Lower leg skin (tissue), 4 donors: ENCODE measurements at regions not wholly inside any gene's neighbourhood (a gene's known extent, or its start where the extent isn't known, plus 50 kb on each side); places are given as distances from the start of the nearest gene placed in this dataset.

Source experiments
- DNase-seq, 2 donors: peaks; one replicate each; pipeline ENCODE4 v3.0.0-alpha.2; 2019; ENCODE audit warnings: low spot score in 2 of 2
- H3K4me3 ChIP-seq: fragments of 200-600 bp; sonication (generic); 2 replicates; pipeline ENCODE4 v1.5.1; 2017; ENCODE audit warnings: mild to moderate bottlenecking, low read depth; ENCODE audit not compliant: poor library complexity, severe bottlenecking
- POLR2A ChIP-seq, 2 donors: fragments of 450-650 bp; IDR thresholded peaks; one replicate each; pipeline ENCODE4 v1.6.1; 2016 to 2017; ENCODE audit warnings: antibody characterized with exemption in 2 of 2, mild to moderate bottlenecking in 1 of 2, moderate library complexity in 1 of 2
- WGBS, 2 donors: methylation state at CpG; one replicate each; pipeline ENCODE4 v1.1.5; 2018; 5-methylcytosine and 5-hydroxymethylcytosine counted together
- intact Hi-C: fragments of 100-400 bp; cut with DNase I; formaldehyde crosslinking; loops from one replicate; pipeline ENCODE4 v1.15.0; 2023; ENCODE audit warnings: low total_unique reads
- TF ChIP-seq, protein P1 (sequence below), 3 donors: fragments of 450-650 bp; IDR thresholded peaks; one replicate each; pipeline ENCODE4 v1.5.1; 2016; ENCODE audit warnings: antibody characterized with exemption in 3 of 3, mild to moderate bottlenecking in 3 of 3, moderate library complexity in 2 of 3

DNA sequence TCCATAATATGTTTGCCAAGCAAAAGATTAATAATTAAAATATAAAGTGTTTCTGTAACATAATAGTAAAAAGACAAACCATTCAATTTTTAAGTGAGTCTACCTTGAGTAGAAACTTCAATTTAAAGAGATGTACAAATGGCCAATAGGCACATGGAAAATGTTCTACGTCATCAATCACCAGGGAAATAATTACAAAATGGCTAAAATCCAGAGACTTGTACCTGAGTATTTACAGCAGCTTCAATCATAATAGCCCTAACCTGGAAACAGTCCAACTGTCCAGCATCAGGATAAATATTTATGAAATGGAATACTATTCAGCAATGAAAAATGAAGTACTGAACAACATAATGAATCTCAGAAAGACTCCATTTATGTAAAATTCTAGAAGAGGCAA, 95.5 kb upstream of the FAR2 start:
- TF ChIP-seq, protein P1, sequence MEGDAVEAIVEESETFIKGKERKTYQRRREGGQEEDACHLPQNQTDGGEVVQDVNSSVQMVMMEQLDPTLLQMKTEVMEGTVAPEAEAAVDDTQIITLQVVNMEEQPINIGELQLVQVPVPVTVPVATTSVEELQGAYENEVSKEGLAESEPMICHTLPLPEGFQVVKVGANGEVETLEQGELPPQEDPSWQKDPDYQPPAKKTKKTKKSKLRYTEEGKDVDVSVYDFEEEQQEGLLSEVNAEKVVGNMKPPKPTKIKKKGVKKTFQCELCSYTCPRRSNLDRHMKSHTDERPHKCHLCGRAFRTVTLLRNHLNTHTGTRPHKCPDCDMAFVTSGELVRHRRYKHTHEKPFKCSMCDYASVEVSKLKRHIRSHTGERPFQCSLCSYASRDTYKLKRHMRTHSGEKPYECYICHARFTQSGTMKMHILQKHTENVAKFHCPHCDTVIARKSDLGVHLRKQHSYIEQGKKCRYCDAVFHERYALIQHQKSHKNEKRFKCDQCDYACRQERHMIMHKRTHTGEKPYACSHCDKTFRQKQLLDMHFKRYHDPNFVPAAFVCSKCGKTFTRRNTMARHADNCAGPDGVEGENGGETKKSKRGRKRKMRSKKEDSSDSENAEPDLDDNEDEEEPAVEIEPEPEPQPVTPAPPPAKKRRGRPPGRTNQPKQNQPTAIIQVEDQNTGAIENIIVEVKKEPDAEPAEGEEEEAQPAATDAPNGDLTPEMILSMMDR (IDR thresholded peaks at IDR 0.05): no peak
- TF ChIP-seq POLR2A (IDR thresholded peaks at IDR 0.05): no peak
- no peak overlapping the region for H3K4me3 ChIP-seq
- DNase-seq: no peak
- WGBS, 2 donors: 95 to 96% methylated on average over 1 of the region's 1 CpG
- intact Hi-C loops: no loop called here

DNA sequence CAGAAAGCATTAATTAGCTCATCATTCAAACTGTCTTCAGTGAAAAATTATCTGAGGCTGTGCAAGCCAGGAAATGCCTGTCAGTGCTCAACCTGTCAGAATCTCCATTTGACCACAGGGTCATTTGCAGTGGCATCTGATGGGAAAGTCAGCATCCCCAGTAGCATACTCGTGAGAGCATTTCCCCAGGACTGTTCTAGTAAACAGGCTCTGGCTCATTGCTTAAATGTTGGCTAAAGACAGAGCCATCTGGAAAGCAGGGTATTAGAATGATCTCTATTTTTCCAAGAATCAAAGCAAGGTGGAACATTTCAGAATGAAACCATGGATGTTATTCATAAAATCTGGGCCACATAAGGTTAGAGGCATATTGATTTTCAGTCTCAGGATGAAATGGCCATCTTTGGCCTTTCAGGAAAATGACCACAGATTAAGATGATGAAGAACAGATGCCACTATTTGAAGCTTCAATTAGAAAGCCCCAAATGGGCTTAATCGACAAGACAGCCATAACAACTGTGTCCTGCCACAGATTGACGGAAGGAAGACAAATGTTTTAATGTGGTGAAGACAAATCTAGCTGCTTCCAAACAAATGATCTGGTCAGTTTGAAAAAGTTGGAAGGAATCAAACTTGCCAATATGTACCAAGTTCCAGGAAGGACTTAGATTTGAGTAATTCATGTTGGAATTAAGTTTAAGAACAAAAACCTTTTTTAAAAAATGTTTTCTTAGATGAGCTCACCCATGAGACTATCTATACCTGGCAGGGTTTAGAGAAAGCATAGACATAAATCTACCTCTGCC, 94.0 kb upstream of the FAR2 start:
- WGBS, 2 donors: 33 to 36% methylated on average over 3 of the region's 3 CpGs
- intact Hi-C loops: no loop called here
- TF ChIP-seq, protein P1 (IDR thresholded peaks at IDR 0.05): no peak
- TF ChIP-seq POLR2A (IDR thresholded peaks at IDR 0.05): no peak
- H3K4me3 ChIP-seq: no peak overlapping the region
- no peak for DNase-seq

DNA sequence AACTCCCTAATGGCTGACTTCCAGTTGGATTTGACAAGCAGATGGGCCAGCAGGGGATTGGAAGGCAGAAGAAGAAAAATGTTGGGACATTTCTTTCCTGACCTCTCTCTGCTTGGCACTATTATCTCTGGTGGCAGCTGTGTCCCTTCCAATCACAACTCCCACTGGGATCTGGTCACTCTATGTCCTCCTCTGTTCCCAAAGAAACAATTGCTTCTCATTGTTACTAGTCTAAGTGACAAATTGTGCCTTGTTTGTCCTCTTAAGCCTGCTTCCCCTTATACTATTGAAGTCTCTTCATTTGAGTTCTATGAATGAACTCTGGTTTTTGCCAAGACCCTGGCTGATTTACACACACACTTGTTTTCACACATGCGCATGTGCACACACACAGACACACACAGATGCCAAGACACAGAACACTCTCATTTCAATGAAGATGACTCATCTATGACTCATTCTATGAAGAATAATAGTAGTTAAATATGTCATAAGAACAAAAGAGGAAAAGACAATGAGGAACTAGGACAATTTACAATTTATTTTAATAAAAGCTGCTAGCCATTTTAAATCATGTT, 83.0 kb upstream of the FAR2 start:
- intact Hi-C loops: loop anchor here (10.0 kb wide), 1 partner anchor 1769 kb away; no protein-coding TSS in a partner anchor
- no peak for DNase-seq

DNA sequence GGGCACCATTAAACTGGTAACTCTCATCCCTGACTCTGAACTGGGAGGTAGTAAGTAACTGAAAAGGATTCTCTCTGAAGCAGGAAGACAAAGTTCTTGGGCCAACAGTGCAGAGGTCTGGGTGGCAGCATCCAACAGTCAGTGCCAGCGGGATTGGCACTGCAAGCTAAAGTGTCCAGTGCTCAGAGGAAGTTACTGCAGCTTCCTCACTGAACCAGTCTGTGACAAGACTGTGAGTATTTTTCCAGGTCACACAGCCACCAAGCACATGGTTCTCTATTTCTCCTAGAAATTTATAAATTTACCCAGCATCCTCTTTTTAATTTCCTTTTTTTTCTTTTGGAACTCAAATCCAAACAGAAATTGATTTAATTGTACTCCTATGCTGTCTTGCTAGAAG, 81.6 kb upstream of the FAR2 start:
- no peak for TF ChIP-seq POLR2A (IDR thresholded peaks at IDR 0.05)
- TF ChIP-seq, protein P1 (IDR thresholded peaks at IDR 0.05): no peak
- WGBS, 2 donors: 86 to 88% methylated on average over 1 of the region's 1 CpG
- intact Hi-C loops: loop anchor here (10.0 kb wide), 1 partner anchor 1767 kb away; no protein-coding TSS in a partner anchor
- no peak for DNase-seq
- no peak overlapping the region for H3K4me3 ChIP-seq

More for the DNA sequence above, 83.0 kb upstream of the FAR2 start:
- TF ChIP-seq, protein P1 (IDR thresholded peaks at IDR 0.05): no peak
- no peak for TF ChIP-seq POLR2A (IDR thresholded peaks at IDR 0.05)
- 19 to 23% methylated on average over 1 of the region's 1 CpG for WGBS, 2 donors
- H3K4me3 ChIP-seq: no peak overlapping the region

DNA sequence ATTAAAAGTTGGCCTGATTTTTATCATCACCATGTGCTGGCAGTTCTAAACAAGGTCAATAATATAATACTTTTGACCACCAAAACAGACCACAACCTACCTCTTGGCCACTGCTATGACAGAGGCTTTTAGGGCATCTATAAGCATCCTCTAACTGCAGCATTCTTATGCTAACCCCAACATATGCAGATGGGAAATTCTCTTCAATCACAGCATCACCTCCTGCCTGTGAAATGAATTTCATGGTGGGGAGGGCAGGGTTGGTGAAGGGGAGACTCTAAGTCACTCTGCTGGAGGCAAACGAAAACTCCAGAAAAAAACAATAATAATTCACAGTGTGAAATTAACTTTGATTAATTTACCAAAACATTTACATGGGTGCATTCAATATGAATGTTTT, 78.8 kb upstream of the FAR2 start:
- no peak overlapping the region for H3K4me3 ChIP-seq
- no peak for TF ChIP-seq POLR2A (IDR thresholded peaks at IDR 0.05)
- TF ChIP-seq, protein P1 (IDR thresholded peaks at IDR 0.05): no peak
- DNase-seq: no peak
- 0% methylated on average over 1 of the region's 1 CpG for WGBS, 2 donors
- intact Hi-C loops: no loop called here
